Activated T-cell treated with anti-CD3 and anti-CD28 coated beads, Interleukin-2, amount 50 U/mL, for 24 hours (primary cell): ENCODE measurements at regions not wholly inside any gene's neighbourhood (a gene's known extent, or its start where the extent isn't known, plus 50 kb on each side); places are given as distances from the start of the nearest gene placed in this dataset.

Experiments
- DNase-seq: peaks from one replicate; pipeline ENCODE4 v3.0.0-alpha.2; 2020
- H3K27ac Mint-ChIP-seq: 2 replicates; pipeline ENCODE4 v1.8.0; 2020; ENCODE audit warnings: mild to moderate bottlenecking, mixed read lengths
- H3K27me3 Mint-ChIP-seq: 2 replicates; pipeline ENCODE4 v1.8.0; 2020; ENCODE audit warnings: mixed read lengths
- H3K36me3 Mint-ChIP-seq: 2 replicates; pipeline ENCODE4 v1.8.0; 2020; ENCODE audit warnings: low read depth, mixed read lengths
- H3K4me1 Mint-ChIP-seq: 2 replicates; pipeline ENCODE4 v1.8.0; 2020; ENCODE audit warnings: low read depth, mixed read lengths
- H3K4me3 Mint-ChIP-seq: 2 replicates; pipeline ENCODE4 v1.8.0; 2020; ENCODE audit warnings: mild to moderate bottlenecking, moderate library complexity, mixed read lengths
- H3K9me3 Mint-ChIP-seq: 2 replicates; pipeline ENCODE4 v1.8.0; 2020; ENCODE audit warnings: mixed read lengths

DNA sequence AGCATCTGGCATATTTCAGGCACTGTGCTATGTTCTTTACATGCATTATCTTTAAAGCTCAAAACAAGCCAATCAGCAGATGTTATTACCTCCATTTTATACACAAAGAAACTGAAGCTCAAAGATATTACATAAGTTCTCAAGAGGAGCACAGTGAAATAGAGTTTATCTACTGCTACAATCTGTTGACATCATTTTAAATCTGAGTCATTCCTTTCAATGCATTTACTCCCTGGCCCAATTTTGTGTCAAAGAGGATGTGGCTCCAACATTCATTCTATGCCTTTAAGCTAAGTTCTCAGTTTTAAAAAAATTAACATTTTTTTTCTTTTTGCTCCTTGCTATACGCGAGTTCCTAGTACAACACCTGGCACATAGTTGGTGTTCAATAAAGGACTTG lies 486.3 kb upstream of the ZNF462 start:
- H3K27me3 Mint-ChIP-seq = no peaks in the 10 kb centered on the region
- no peak overlapping the region for H3K4me3 Mint-ChIP-seq
- peaks cover 14% of the 10 kb centered on the region for H3K9me3 Mint-ChIP-seq
- H3K27ac Mint-ChIP-seq = no peak overlapping the region
- H3K36me3 Mint-ChIP-seq = no peaks in the 10 kb centered on the region
- no peak for DNase-seq
- H3K4me1 Mint-ChIP-seq = no peaks in the 10 kb centered on the region

DNA sequence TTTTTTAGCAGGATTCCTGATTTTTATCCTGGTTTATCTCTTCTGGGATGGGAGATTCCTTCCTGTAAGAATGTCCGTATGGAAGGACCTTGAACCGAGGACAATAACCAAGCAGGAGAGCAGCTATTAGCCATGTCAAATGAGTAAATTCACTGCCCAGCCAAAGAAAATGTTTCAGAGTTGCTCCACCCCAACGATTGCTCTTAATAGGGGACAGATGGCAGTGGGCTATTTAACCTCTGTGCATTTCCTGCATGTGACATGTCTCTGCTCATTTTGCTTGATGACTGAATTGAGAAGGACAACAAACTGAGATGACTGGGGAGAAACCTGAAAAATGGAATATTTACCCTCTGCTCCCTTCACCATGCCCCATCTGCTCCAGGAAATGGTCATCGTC lies 479.9 kb upstream of the ZNF462 start:
- Mint-ChIP-seq H3K27me3 (no peaks in the 10 kb centered on the region), H3K9me3 (peaks cover 14% of the 10 kb centered on the region), H3K4me1 (no peaks in the 10 kb centered on the region), H3K27ac (no peak overlapping the region), H3K4me3 (no peak overlapping the region), H3K36me3 (no peaks in the 10 kb centered on the region)
- DNase-seq = no peak

DNA sequence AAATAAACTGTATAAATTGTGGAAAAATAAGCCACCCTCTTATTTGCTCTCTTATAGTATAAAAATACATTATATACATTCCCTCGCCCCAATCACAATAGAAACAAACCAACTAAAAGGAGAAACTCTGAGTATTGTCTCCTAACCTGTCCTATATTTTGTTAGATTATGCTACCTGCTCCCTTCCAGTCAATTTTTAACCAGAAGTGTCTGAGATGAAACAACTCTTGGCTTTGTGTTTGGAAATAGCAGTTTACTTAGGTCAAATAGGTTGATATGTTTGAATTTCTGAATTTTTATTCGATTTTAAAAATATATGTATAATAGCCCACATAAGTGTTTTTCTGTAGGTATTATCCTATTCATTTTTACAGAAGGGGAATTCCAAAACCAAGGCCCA lies 475.0 kb upstream of the ZNF462 start:
- H3K36me3 Mint-ChIP-seq = no peaks in the 10 kb centered on the region
- no peaks in the 10 kb centered on the region for H3K27me3 Mint-ChIP-seq
- H3K4me3 Mint-ChIP-seq = no peak overlapping the region
- no peaks in the 10 kb centered on the region for H3K4me1 Mint-ChIP-seq
- H3K9me3 Mint-ChIP-seq = peaks cover 11% of the 10 kb centered on the region
- DNase-seq = no peak
- no peak overlapping the region for H3K27ac Mint-ChIP-seq

DNA sequence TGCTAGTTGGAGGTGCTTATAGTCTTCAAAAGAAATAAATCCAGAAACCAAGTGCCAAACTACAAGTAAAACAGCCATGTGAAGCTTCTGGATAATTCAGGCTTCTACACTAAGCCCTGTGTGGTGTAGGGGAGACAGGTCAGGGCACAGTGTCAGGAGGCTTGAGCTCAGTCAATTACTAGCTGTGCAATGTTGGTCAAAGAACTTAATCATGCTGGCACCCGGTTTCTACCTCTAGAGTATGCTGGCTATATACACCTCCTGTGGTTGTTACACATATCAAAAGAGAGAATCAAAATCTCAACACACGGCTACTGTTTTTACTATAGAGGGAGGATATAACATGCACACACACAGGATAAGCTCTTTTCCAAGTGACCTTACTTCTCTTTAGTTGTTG lies 469.7 kb upstream of the ZNF462 start:
- H3K9me3 Mint-ChIP-seq = peaks cover 13% of the 10 kb centered on the region
- H3K4me3 Mint-ChIP-seq = no peak overlapping the region
- no peaks in the 10 kb centered on the region for H3K4me1 Mint-ChIP-seq
- no peaks in the 10 kb centered on the region for H3K36me3 Mint-ChIP-seq
- DNase-seq = no peak
- H3K27ac Mint-ChIP-seq = no peak overlapping the region
- no peaks in the 10 kb centered on the region for H3K27me3 Mint-ChIP-seq

DNA sequence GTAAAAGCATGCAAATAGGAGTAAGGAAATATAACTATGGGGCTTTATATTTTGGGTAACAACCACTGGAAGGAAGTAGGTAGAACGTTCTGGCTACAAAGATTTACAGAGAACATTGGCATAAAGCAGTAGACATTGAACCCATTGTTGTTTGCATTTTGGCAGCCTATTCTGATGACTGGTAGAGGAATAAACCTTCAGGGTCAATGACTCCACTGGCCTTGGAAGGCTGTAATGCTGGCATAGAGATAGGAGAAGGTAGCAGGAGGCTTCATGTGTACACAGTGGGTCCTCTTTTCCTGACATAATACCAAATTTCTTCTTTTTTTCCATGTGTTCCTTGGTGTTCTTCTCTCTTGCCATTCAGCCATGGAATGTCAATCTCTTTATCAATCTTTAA lies 462.8 kb upstream of the ZNF462 start:
- no peaks in the 10 kb centered on the region for H3K36me3 Mint-ChIP-seq
- H3K4me1 Mint-ChIP-seq = no peaks in the 10 kb centered on the region
- no peak for DNase-seq
- no peak overlapping the region for H3K27ac Mint-ChIP-seq
- peaks cover 3% of the 10 kb centered on the region for H3K9me3 Mint-ChIP-seq
- H3K4me3 Mint-ChIP-seq = no peak overlapping the region
- H3K27me3 Mint-ChIP-seq = no peaks in the 10 kb centered on the region

DNA sequence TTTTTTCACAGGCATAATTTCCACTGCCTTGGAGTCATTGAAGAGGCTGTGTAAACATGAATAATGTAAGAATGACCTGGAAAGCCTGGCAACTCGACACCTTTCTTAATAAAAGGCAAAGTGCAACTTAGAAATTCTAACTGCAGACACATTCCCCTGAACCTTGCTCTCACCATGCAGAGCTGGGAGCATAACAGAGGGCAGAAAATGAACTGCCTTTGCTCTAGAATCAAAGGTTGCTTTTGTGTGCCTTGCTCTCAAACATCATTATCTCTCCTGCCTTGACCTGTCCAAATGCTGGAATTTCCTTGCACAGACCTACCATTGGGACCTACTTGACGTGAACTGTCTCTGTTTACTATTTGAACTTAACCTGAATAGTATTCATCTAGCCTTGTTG lies 462.0 kb upstream of the ZNF462 start:
- Mint-ChIP-seq H3K36me3 (no peaks in the 10 kb centered on the region), H3K9me3 (peaks cover 3% of the 10 kb centered on the region), H3K4me1 (no peaks in the 10 kb centered on the region)

DNA sequence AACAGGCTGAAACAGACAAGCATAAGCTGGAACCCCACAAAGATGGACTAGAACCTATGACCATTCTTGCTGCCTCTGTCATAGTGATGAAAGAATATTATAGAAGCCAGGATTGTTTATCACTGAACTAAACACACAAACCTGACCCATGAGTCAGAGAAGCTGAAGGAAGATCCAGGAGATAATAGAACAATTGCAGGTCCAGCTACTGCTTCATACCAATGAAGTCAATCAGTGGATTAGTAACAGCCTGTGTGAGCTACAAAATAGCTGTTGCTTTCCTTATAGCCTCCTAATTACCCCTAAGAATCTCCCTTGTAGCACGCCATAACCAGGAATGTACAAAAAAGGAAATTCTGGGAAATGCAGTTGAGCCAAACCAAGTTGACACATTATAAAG lies 459.9 kb upstream of the ZNF462 start:
- Mint-ChIP-seq H3K36me3 (no peaks in the 10 kb centered on the region), H3K4me1 (no peaks in the 10 kb centered on the region)
- DNase-seq = no peak

More for the DNA sequence above, 462.0 kb upstream of the ZNF462 start:
- Mint-ChIP-seq H3K4me3 (no peak overlapping the region), H3K27ac (no peak overlapping the region), H3K27me3 (no peaks in the 10 kb centered on the region)
- DNase-seq = no peak

DNA sequence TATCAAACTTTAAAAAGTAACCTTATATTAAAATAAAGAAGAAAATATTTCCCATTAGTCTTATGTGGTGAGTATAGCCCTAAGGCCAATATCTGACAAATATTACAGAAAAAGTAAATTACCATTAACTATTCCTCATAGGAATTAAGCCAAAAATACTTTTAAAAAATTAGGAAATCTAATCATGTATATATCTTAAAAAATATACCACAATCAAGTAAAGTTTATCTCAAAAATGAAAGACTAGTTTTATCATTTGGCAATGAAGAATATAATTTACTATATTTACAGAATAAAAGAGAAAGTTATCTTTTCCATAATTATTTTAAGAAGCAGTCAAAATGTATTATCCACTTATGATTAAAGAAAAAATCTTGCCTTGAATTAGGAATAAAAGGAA lies 458.8 kb upstream of the ZNF462 start:
- Mint-ChIP-seq H3K4me3 (no peak overlapping the region), H3K4me1 (no peaks in the 10 kb centered on the region), H3K27me3 (no peaks in the 10 kb centered on the region), H3K27ac (no peak overlapping the region), H3K36me3 (no peaks in the 10 kb centered on the region), H3K9me3 (peaks cover 6% of the 10 kb centered on the region)
- DNase-seq = no peak

More for the DNA sequence above, 459.9 kb upstream of the ZNF462 start:
- H3K9me3 Mint-ChIP-seq = peaks cover 6% of the 10 kb centered on the region
- no peak overlapping the region for H3K4me3 Mint-ChIP-seq
- no peak overlapping the region for H3K27ac Mint-ChIP-seq
- H3K27me3 Mint-ChIP-seq = no peaks in the 10 kb centered on the region

DNA sequence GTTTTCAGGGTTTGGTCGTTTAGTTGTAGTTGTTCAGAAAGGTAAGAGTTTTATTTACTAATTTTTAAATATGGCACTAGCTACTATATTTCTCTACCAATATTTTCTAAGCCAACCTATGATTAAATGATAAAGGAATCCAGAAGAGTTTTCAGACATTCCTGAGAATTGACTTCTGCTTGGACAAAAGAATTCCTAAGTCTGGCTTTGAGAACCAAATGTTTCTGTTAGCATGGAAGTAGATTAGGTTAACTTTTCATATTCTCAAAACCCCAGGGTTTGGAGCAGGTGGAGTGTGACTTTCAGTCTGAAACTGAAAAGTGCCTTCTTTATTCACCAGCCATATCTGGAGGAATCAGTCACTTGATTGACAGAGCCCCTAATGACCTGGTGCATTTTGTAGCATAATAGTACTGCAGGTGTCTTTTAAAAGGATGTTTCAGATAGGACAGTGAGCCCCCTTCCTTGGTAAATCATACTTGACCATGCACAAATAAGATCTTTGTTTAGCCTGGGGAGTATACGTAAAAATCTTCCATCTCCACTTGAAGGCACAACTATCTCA lies 457.0 kb upstream of the ZNF462 start:
- Mint-ChIP-seq H3K4me3 (no peak overlapping the region), H3K27me3 (no peaks in the 10 kb centered on the region), H3K27ac (no peak overlapping the region), H3K4me1 (no peaks in the 10 kb centered on the region), H3K9me3 (peaks cover 8% of the 10 kb centered on the region), H3K36me3 (no peaks in the 10 kb centered on the region)
- DNase-seq = no peak

DNA sequence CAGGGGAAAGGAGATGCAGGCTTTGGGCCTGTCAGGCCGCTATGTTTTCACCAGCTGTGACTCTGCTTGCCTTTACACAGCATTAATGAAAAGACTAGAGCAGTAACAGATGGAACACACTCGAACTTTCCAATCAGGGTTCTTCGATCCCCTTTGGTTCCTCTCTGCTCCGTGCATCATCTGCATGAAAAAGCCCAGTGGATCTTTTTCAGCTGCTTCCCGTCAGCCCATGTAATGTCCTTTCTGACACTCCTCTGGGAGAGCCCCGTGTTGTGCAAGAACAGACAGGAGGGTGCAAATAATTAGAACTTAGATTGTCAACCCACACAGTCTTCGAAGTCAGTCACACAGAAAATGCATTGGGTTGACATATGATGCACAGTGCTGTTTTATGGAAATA lies 448.9 kb upstream of the ZNF462 start:
- H3K4me3 Mint-ChIP-seq = no peak overlapping the region
- no peaks in the 10 kb centered on the region for H3K4me1 Mint-ChIP-seq
- no peak overlapping the region for H3K27ac Mint-ChIP-seq
- no peak for DNase-seq
- no peaks in the 10 kb centered on the region for H3K36me3 Mint-ChIP-seq
- peaks cover 12% of the 10 kb centered on the region for H3K9me3 Mint-ChIP-seq
- no peaks in the 10 kb centered on the region for H3K27me3 Mint-ChIP-seq

DNA sequence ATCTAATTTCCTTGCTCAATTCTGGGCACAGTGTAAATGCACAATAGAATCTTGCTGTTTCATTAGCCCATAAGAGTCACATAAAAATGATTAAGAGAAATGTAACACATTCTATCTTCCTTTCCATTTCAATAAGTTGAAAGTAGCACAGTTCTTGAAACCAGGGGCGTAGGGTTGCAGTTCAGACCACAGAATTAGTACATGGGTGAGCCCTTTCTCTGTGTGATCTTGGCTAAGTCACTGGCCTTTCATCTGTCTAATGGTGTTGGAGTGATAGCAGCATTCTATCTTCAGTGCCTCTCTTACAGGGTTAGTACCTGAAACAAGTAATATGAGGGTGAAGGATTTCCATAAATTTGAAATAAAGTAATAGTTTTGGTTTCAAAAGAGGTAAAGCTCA lies 445.3 kb upstream of the ZNF462 start:
- peaks cover 9% of the 10 kb centered on the region for H3K9me3 Mint-ChIP-seq

DNA sequence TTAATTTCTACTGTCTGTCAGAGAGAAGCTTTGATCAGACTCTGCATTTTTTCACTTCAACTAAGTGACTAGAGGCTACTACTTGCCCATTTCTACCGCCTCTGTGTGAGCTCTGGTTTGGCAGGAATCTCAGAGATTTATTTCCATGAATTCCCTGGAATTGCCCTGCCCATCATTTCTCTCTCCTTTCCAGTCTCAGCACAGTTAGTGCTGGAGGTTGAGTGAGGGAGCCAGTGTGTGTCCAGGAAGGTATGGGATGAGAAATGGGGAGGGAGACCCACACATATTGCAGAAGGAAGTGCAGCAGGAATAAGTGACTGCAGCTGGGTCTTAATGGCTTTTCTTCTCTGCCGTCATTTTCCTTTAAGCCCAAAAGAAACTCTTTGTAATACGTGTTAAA lies 443.1 kb upstream of the ZNF462 start:
- Mint-ChIP-seq H3K27me3 (no peaks in the 10 kb centered on the region), H3K36me3 (no peaks in the 10 kb centered on the region), H3K4me3 (no peak overlapping the region), H3K9me3 (peaks cover 9% of the 10 kb centered on the region), H3K4me1 (no peaks in the 10 kb centered on the region), H3K27ac (no peak overlapping the region)
- no peak for DNase-seq

More for the DNA sequence above, 445.3 kb upstream of the ZNF462 start:
- Mint-ChIP-seq H3K36me3 (no peaks in the 10 kb centered on the region), H3K4me1 (no peaks in the 10 kb centered on the region), H3K4me3 (no peak overlapping the region), H3K27ac (no peak overlapping the region), H3K27me3 (no peaks in the 10 kb centered on the region)
- no peak for DNase-seq

DNA sequence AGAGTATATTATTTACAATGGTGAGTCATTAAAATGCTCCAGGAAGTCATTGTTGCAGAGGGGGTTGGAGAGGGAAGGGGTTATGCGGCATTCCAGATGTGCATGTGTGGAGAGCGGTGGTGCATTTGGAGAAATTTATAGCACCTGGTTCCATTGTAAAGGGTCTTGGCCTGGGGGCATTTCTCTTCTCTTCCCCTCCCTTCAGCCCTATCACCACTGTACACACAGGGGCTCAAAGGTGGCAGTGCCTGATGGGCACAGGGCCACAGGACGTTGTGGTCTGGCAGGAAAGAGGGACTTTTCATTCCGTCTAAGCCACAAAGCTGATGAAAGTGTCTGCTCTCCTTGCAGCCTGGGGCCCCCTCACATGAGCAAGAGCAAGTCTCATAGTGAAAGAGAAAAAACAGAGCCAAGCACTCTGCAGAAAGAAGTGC lies 442.4 kb upstream of the ZNF462 start:
- Mint-ChIP-seq H3K36me3 (no peaks in the 10 kb centered on the region), H3K4me1 (no peaks in the 10 kb centered on the region), H3K9me3 (peaks cover 8% of the 10 kb centered on the region), H3K27ac (no peak overlapping the region), H3K27me3 (no peaks in the 10 kb centered on the region), H3K4me3 (no peak overlapping the region)
- DNase-seq = no peak

DNA sequence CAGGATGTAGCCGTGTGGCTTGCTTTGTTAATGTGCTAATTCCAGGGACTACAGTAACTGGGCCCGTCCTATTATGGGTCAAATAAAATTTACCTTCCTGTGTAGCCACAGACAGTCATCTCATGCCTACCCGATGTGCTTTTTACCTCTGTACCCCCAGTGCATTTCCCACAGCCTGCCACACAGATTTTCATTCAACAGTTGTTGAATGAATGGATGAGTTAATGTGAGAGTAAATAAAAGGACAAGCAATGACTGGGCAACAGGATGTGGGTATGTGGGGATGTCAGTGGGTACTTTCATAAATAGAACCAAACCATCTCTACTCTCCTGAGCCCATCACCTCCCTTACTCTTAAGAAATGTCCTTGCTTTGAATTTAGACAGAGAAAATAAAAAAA lies 441.2 kb upstream of the ZNF462 start:
- no peak for DNase-seq
- Mint-ChIP-seq H3K27ac (no peak overlapping the region), H3K4me3 (no peak overlapping the region), H3K36me3 (no peaks in the 10 kb centered on the region), H3K9me3 (peaks cover 6% of the 10 kb centered on the region), H3K27me3 (no peaks in the 10 kb centered on the region), H3K4me1 (no peaks in the 10 kb centered on the region)

DNA sequence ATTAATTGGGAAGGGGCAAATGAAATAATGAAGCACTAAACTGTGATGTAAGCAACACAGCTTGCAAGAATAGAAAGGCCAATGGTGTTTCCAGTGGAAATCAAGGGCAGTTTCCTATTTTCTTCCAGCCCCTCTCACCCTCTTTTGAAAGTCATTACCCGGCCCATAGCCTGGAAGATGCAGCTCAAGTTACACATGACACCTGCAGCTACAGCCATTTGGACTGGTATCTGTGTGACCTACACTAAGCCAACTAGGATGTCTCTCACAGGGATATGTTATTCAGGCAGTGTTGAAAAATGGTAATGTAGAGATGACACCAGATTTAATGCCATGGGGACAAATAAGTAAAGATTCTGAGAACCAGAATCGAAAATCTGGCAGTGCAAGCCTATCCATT lies 439.4 kb upstream of the ZNF462 start:
- Mint-ChIP-seq H3K4me3 (no peak overlapping the region), H3K27ac (no peak overlapping the region), H3K27me3 (no peaks in the 10 kb centered on the region), H3K4me1 (no peaks in the 10 kb centered on the region), H3K9me3 (peaks cover 2% of the 10 kb centered on the region), H3K36me3 (no peaks in the 10 kb centered on the region)
- DNase-seq = no peak

DNA sequence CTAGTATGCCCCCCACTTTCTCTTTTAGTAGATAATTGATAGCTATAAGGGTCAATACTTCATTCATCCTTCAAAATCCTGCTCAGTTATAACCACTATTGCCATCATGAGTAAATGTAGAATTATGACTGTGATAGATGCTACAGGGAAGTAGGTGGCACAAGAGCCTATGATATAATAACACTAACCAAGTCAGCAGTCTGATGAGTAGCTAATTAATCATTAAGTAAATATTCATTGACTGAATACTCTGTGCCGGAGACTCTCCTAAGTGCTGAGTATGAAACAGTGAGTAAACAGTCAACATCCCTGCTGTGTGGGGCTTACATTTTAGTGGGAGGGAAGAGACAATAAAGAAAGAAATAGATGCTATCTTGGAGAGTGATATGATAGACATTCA lies 430.3 kb upstream of the ZNF462 start:
- no peak for DNase-seq
- no peak overlapping the region for H3K4me3 Mint-ChIP-seq
- H3K9me3 Mint-ChIP-seq = no peaks in the 10 kb centered on the region
- H3K27ac Mint-ChIP-seq = no peak overlapping the region
- no peaks in the 10 kb centered on the region for H3K4me1 Mint-ChIP-seq
- no peaks in the 10 kb centered on the region for H3K27me3 Mint-ChIP-seq
- H3K36me3 Mint-ChIP-seq = no peaks in the 10 kb centered on the region
